Left ventricle myocardium superior (tissue), 1 donor: ENCODE measurements at regions not wholly inside any gene's neighbourhood (a gene's known extent, or its start where the extent isn't known, plus 50 kb on each side); places are given as distances from the start of the nearest gene placed in this dataset.
A peak's percentile ranks its signal among the peaks of the same experiment; 100 is the strongest.
"Not testable (repeated sequence)": the region's sequence is repeated elsewhere in the genome, so short reads cannot be mapped to it uniquely, and the experiment has no call there.

Experiments
- ATAC-seq: fragments of 200-7000 bp; cut with Tn5 transposase; one replicate; pipeline ENCODE4 v1.9.1; 2020; ENCODE audit warnings: mild to moderate bottlenecking, moderate library complexity
- DNase-seq: peaks from one replicate; pipeline ENCODE4 v3.0.0-alpha.2; 2020
- intact Hi-C: fragments of 100-400 bp; cut with micrococcal nuclease; formaldehyde crosslinking; loops from one replicate; pipeline ENCODE4 v1.11.0; 2022
- donor health status: DM: no; HTN: yes; CAD: no; lungs with severe emphysema.

GRCh38 chr6:105868823-105869460 is 217.2 kb upstream of the PRDM1 start:
- ATAC-seq (no peak), DNase-seq (no peak)
- intact Hi-C loops, result no loop called here

GRCh38 chr6:105867821-105868220 is 218.3 kb upstream of the PRDM1 start:
- intact Hi-C loops, result no loop called here
- DNase-seq (no peak), ATAC-seq (no peak)

GRCh38 chr6:105867277-105867676 is 218.9 kb upstream of the PRDM1 start:
- ATAC-seq (no peak), DNase-seq (no peak)
- intact Hi-C loops, result no loop called here

GRCh38 chr6:105862936-105863607 is 223.1 kb upstream of the PRDM1 start:
- no peak for DNase-seq
- no peak for ATAC-seq
- intact Hi-C loops, result no loop called here

- DNase-seq, intact Hi-C loops, ATAC-seq: not testable (repeated sequence)
Measured at GRCh38 chr6:105860927-105861326, 225.2 kb upstream of the PRDM1 start.

- ATAC-seq (no peak), DNase-seq (no peak)
- intact Hi-C loops, result no loop called here
Measured at GRCh38 chr6:105859457-105859856, 226.7 kb upstream of the PRDM1 start.

GRCh38 chr6:105858639-105859038 is 227.5 kb upstream of the PRDM1 start:
- DNase-seq, intact Hi-C loops, ATAC-seq: not testable (repeated sequence)

- no peak for ATAC-seq
- no peak for DNase-seq
- intact Hi-C loops, result no loop called here
Measured at GRCh38 chr6:105855433-105855832, 230.7 kb upstream of the PRDM1 start.

GRCh38 chr6:105853979-105854378 is 232.2 kb upstream of the PRDM1 start:
- DNase-seq, ATAC-seq, intact Hi-C loops: not testable (repeated sequence)

GRCh38 chr6:105851606-105852005 is 234.5 kb upstream of the PRDM1 start:
- DNase-seq, result no peak
- peak; percentile 12 for ATAC-seq
- intact Hi-C loops, result no loop called here

GRCh38 chr6:105851113-105851580 is 235.0 kb upstream of the PRDM1 start:
- ATAC-seq (peak; percentile 93), DNase-seq (peak; percentile 31)
- intact Hi-C loops, result no loop called here

- DNase-seq, result no peak
- peak; percentile 48 for ATAC-seq
- intact Hi-C loops, result no loop called here
Measured at GRCh38 chr6:105850261-105851112, 235.6 kb upstream of the PRDM1 start.

GRCh38 chr6:105849746-105850145 is 236.4 kb upstream of the PRDM1 start:
- DNase-seq (no peak), ATAC-seq (no peak)
- intact Hi-C loops, result no loop called here

- DNase-seq (no peak), ATAC-seq (no peak)
- intact Hi-C loops, result no loop called here
Measured at GRCh38 chr6:105847433-105847832, 238.7 kb upstream of the PRDM1 start.

- DNase-seq, result peak; percentile 69
- peak; percentile 73 for ATAC-seq
- intact Hi-C loops, result no loop called here
Measured at GRCh38 chr6:105844275-105844883, 241.8 kb upstream of the PRDM1 start.

- DNase-seq (no peak), ATAC-seq (no peak)
- intact Hi-C loops, result no loop called here
Measured at GRCh38 chr6:105839266-105839665, 246.9 kb upstream of the PRDM1 start.

GRCh38 chr6:105838171-105838570 is 248.0 kb upstream of the PRDM1 start:
- DNase-seq (no peak), ATAC-seq (no peak)
- intact Hi-C loops, result no loop called here

GRCh38 chr6:105836889-105837288 is 249.2 kb upstream of the PRDM1 start:
- intact Hi-C loops, result no loop called here
- ATAC-seq (no peak), DNase-seq (no peak)

GRCh38 chr6:105836379-105836778 is 249.8 kb upstream of the PRDM1 start:
- intact Hi-C loops, result no loop called here
- ATAC-seq (no peak), DNase-seq (no peak)

- intact Hi-C loops, result no loop called here
- ATAC-seq (no peak), DNase-seq (no peak)
Measured at GRCh38 chr6:105835373-105835772, 250.8 kb upstream of the PRDM1 start.
